H7 (cell line): ENCODE measurements at regions not wholly inside any gene's neighbourhood (a gene's known extent, or its start where the extent isn't known, plus 50 kb on each side); places are given as distances from the start of the nearest gene placed in this dataset.

Experiments
- DNase-seq: peaks from one replicate; pipeline ENCODE4 v3.0.0; 2012
- H3K27me3 ChIP-seq: 2 replicates; pipeline ENCODE4 v1.6.0; 2011; ENCODE audit warnings: mild to moderate bottlenecking, low read length; ENCODE audit not compliant: control insufficient read depth, insufficient read depth
- H3K36me3 ChIP-seq: replicated peaks from 2 replicates; pipeline ENCODE4 v1.5.1; 2011; ENCODE audit warnings: low read length; ENCODE audit not compliant: control insufficient read depth, insufficient read depth
- H3K4me3 ChIP-seq: 2 replicates; pipeline ENCODE4 v1.5.1; 2011; ENCODE audit warnings: low read depth, mild to moderate bottlenecking, control low read depth, low read length, moderate library complexity; ENCODE audit not compliant: insufficient read depth

- H3K4me3 ChIP-seq, result no peak overlapping the region
- H3K27me3 ChIP-seq, result no peaks in the 10 kb centered on the region
- H3K36me3 ChIP-seq, result no peaks in the 10 kb centered on the region
- no peak for DNase-seq
These were observed 210.4 kb upstream of the GALNTL6 start for GRCh38 chr4:171602638-171603355.

- Histone ChIP-seq H3K27me3 (no peaks in the 10 kb centered on the region), H3K36me3 (no peaks in the 10 kb centered on the region), H3K4me3 (no peak overlapping the region)
- DNase-seq, result no peak
These were observed 212.1 kb upstream of the GALNTL6 start for GRCh38 chr4:171601091-171601490.

GRCh38 chr4:171599628-171600027, 213.6 kb upstream of the GALNTL6 start:
- H3K27me3 ChIP-seq, result no peaks in the 10 kb centered on the region
- no peak for DNase-seq
- no peaks in the 10 kb centered on the region for H3K36me3 ChIP-seq
- H3K4me3 ChIP-seq, result no peak overlapping the region

- H3K4me3 ChIP-seq, result no peak overlapping the region
- DNase-seq, result no peak
- H3K36me3 ChIP-seq, result no peaks in the 10 kb centered on the region
- no peaks in the 10 kb centered on the region for H3K27me3 ChIP-seq
These were observed 218.9 kb upstream of the GALNTL6 start for GRCh38 chr4:171594293-171594692.

- DNase-seq, result no peak
- H3K27me3 ChIP-seq, result no peaks in the 10 kb centered on the region
- H3K36me3 ChIP-seq, result no peaks in the 10 kb centered on the region
- no peak overlapping the region for H3K4me3 ChIP-seq
These were observed 222.5 kb upstream of the GALNTL6 start for GRCh38 chr4:171590716-171591115.

- Histone ChIP-seq H3K4me3 (no peak overlapping the region), H3K36me3 (no peaks in the 10 kb centered on the region), H3K27me3 (no peaks in the 10 kb centered on the region)
- DNase-seq, result no peak
These were observed 224.4 kb upstream of the GALNTL6 start for GRCh38 chr4:171588764-171589163.

GRCh38 chr4:171588051-171588545, 225.1 kb upstream of the GALNTL6 start:
- no peaks in the 10 kb centered on the region for H3K27me3 ChIP-seq
- no peak for DNase-seq
- H3K4me3 ChIP-seq, result no peak overlapping the region
- H3K36me3 ChIP-seq, result no peaks in the 10 kb centered on the region

GRCh38 chr4:171583790-171584189, 229.4 kb upstream of the GALNTL6 start:
- no peak for DNase-seq
- Histone ChIP-seq H3K4me3 (no peak overlapping the region), H3K27me3 (no peaks in the 10 kb centered on the region), H3K36me3 (no peaks in the 10 kb centered on the region)

GRCh38 chr4:171582961-171583581, 230.1 kb upstream of the GALNTL6 start:
- Histone ChIP-seq H3K27me3 (no peaks in the 10 kb centered on the region), H3K36me3 (no peaks in the 10 kb centered on the region), H3K4me3 (no peak overlapping the region)
- no peak for DNase-seq

- no peak for DNase-seq
- no peaks in the 10 kb centered on the region for H3K27me3 ChIP-seq
- H3K4me3 ChIP-seq, result no peak overlapping the region
- H3K36me3 ChIP-seq, result no peaks in the 10 kb centered on the region
These were observed 240.0 kb upstream of the GALNTL6 start for GRCh38 chr4:171573181-171573580.

GRCh38 chr4:171565130-171565788, 247.9 kb upstream of the GALNTL6 start:
- no peak for DNase-seq
- H3K27me3 ChIP-seq, result no peaks in the 10 kb centered on the region
- no peaks in the 10 kb centered on the region for H3K36me3 ChIP-seq
- no peak overlapping the region for H3K4me3 ChIP-seq

GRCh38 chr4:171561419-171561818, 251.8 kb upstream of the GALNTL6 start:
- Histone ChIP-seq H3K4me3 (no peak overlapping the region), H3K36me3 (no peaks in the 10 kb centered on the region), H3K27me3 (no peaks in the 10 kb centered on the region; the same call in 1 of the 2 replicates)
- DNase-seq, result no peak

- no peak for DNase-seq
- Histone ChIP-seq H3K36me3 (no peaks in the 10 kb centered on the region), H3K27me3 (no peaks in the 10 kb centered on the region)
These were observed 259.2 kb upstream of the GALNTL6 start for GRCh38 chr4:171553961-171554360.

GRCh38 chr4:171542640-171543039, 270.6 kb upstream of the GALNTL6 start:
- H3K36me3 ChIP-seq, result no peaks in the 10 kb centered on the region
- no peak for DNase-seq
- H3K4me3 ChIP-seq, result no peak overlapping the region
- H3K27me3 ChIP-seq, result no peaks in the 10 kb centered on the region

More at GRCh38 chr4:171553961-171554360, 259.2 kb upstream of the GALNTL6 start:
- no peak overlapping the region for H3K4me3 ChIP-seq

- Histone ChIP-seq H3K4me3 (no peak overlapping the region), H3K27me3 (no peaks in the 10 kb centered on the region), H3K36me3 (no peaks in the 10 kb centered on the region)
- DNase-seq, result no peak
These were observed 274.6 kb upstream of the GALNTL6 start for GRCh38 chr4:171538601-171539100.
